ENCODE measurements at regions not wholly inside any gene's neighbourhood (a gene's known extent, or its start where the extent isn't known, plus 50 kb on each side); places are given as distances from the start of the nearest gene placed in this dataset.

DNA sequence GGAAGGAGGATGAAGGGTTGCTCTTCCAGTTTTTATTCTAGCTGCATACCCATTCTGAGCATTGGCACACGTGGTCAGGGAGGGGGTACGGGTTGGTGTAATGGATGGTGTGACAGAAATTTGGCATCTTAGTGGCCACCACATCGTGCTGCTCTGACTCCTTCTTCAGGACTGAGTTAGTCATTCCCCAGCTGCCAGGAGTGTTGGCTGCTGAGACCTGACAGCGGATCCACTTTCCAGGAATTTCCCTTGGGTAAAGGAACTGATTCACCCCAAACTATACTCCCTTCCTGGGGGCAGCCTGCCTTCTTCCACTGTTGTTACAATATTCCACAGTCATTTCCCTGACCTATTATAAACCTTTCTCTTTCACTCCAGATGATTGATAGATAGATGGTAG, 595.5 kb upstream of the KLHL1 start (continued):
- TF ChIP-seq, protein P1, sequence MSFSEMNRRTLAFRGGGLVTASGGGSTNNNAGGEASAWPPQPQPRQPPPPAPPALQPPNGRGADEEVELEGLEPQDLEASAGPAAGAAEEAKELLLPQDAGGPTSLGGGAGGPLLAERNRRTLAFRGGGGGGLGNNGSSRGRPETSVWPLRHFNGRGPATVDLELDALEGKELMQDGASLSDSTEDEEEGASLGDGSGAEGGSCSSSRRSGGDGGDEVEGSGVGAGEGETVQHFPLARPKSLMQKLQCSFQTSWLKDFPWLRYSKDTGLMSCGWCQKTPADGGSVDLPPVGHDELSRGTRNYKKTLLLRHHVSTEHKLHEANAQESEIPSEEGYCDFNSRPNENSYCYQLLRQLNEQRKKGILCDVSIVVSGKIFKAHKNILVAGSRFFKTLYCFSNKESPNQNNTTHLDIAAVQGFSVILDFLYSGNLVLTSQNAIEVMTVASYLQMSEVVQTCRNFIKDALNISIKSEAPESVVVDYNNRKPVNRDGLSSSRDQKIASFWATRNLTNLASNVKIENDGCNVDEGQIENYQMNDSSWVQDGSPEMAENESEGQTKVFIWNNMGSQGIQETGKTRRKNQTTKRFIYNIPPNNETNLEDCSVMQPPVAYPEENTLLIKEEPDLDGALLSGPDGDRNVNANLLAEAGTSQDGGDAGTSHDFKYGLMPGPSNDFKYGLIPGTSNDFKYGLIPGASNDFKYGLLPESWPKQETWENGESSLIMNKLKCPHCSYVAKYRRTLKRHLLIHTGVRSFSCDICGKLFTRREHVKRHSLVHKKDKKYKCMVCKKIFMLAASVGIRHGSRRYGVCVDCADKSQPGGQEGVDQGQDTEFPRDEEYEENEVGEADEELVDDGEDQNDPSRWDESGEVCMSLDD (tag by site-specific recombination; IDR thresholded peaks at IDR 0.05), result no peak
- TF ChIP-seq ZNF548 (tag by site-specific recombination; IDR thresholded peaks at IDR 0.05), result no peak
- TF ChIP-seq ZNF184 (tag by site-specific recombination; IDR thresholded peaks at IDR 0.05), result no peak
- TF ChIP-seq ZNF266 (tag by site-specific recombination; IDR thresholded peaks at IDR 0.05; ENCODE audit: low read depth), result no peak

DNA sequence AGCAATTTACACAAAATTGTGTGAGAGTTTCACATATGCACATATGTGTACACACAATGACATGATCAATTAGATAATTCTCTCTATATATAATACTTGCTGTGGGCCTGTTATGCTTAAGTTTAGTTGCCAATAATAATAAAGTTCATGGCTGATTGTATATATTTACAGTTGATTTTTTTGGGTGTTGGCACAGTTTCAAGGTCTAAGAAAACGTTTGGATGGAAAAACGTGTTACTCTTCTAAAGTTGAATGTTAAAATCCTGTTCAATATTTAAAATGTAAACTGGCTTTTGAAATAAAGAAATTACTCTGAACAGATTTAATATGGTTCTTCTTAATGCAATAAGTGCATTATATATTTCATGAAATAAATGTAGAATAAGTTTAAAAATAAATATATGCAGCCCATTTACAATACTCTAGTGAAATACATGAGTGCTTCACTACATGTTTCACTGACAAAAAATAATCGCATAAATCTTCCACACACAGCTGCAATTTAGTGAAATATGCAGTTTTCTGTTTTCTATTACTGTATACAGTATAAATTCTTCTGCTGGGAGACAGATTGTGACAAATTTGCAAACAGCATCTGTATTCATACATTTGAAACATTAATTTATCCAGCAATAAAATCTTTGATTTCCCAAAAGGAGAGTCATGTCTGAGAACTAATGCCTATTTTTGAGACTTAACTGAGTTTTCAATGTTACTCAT, 586.9 kb upstream of the KLHL1 start:
- ChIA-PET POLR2A (no interaction called here), CTCF (interaction anchor here (0.6 to 0.7 kb wide), 2 partner anchors 55 to 357 kb away, joined by 3 read pairs; no protein-coding TSS in a partner anchor)
- no peak overlapping the region for H3K27ac ChIP-seq (ENCODE audit: extremely low read depth, low read depth, low read length)
- H3K4me1 ChIP-seq (ENCODE audit: control insufficient read depth, insufficient read depth, low read length), result no peaks in the 10 kb centered on the region
- H3K36me3 ChIP-seq (ENCODE audit: control insufficient read depth in 2 of 2, insufficient read depth in 1 of 2, low read length in 2 of 2), result no peaks in the 10 kb centered on the region
- H3K4me3 ChIP-seq (ENCODE audit: low read depth, low read length), result no peak overlapping the region
- no peaks in the 10 kb centered on the region for H3K9me3 ChIP-seq (ENCODE audit: control insufficient read depth, insufficient read depth, low read depth, low read length)
- TF ChIP-seq ZNF707 (tag by site-specific recombination; IDR thresholded peaks at IDR 0.05) (no peak), ZFP3 (tag by site-specific recombination; IDR thresholded peaks at IDR 0.05; ENCODE audit: low read depth) (no peak), BCL11B (tag by site-specific recombination; IDR thresholded peaks at IDR 0.05; ENCODE audit: low read depth) (no peak), ZNF146 (tag by site-specific recombination; IDR thresholded peaks at IDR 0.05) (no peak), ZNF701 (tag by site-specific recombination; IDR thresholded peaks at IDR 0.05) (no peak), ZNF221 (tag by site-specific recombination; IDR thresholded peaks at IDR 0.05; ENCODE audit: borderline replicate concordance) (no peak), ZNF626 (tag by site-specific recombination; IDR thresholded peaks at IDR 0.05) (no peak), ZNF629 (tag by site-specific recombination; IDR thresholded peaks at IDR 0.05) (no peak), ZNF785 (tag by site-specific recombination; IDR thresholded peaks at IDR 0.05) (no peak), ZNF394 (tag by site-specific recombination; IDR thresholded peaks at IDR 0.05; ENCODE audit: borderline replicate concordance) (no peak), MEIS1 (CRISPR knock-in tag; IDR thresholded peaks at IDR 0.05; ENCODE audit: borderline replicate concordance) (no peak)
- TF ChIP-seq, protein P2, sequence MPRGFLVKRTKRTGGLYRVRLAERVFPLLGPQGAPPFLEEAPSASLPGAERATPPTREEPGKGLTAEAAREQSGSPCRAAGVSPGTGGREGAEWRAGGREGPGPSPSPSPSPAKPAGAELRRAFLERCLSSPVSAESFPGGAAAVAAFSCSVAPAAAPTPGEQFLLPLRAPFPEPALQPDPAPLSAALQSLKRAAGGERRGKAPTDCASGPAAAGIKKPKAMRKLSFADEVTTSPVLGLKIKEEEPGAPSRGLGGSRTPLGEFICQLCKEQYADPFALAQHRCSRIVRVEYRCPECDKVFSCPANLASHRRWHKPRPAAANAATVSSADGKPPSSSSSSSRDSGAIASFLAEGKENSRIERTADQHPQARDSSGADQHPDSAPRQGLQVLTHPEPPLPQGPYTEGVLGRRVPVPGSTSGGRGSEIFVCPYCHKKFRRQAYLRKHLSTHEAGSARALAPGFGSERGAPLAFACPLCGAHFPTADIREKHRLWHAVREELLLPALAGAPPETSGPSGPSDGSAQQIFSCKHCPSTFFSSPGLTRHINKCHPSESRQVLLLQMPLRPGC (tag by site-specific recombination; IDR thresholded peaks at IDR 0.05), result no peak
- TF ChIP-seq, protein P3, sequence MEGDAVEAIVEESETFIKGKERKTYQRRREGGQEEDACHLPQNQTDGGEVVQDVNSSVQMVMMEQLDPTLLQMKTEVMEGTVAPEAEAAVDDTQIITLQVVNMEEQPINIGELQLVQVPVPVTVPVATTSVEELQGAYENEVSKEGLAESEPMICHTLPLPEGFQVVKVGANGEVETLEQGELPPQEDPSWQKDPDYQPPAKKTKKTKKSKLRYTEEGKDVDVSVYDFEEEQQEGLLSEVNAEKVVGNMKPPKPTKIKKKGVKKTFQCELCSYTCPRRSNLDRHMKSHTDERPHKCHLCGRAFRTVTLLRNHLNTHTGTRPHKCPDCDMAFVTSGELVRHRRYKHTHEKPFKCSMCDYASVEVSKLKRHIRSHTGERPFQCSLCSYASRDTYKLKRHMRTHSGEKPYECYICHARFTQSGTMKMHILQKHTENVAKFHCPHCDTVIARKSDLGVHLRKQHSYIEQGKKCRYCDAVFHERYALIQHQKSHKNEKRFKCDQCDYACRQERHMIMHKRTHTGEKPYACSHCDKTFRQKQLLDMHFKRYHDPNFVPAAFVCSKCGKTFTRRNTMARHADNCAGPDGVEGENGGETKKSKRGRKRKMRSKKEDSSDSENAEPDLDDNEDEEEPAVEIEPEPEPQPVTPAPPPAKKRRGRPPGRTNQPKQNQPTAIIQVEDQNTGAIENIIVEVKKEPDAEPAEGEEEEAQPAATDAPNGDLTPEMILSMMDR (tag by site-specific recombination; IDR thresholded peaks at IDR 0.05), result no peak
- TF ChIP-seq, protein P4, sequence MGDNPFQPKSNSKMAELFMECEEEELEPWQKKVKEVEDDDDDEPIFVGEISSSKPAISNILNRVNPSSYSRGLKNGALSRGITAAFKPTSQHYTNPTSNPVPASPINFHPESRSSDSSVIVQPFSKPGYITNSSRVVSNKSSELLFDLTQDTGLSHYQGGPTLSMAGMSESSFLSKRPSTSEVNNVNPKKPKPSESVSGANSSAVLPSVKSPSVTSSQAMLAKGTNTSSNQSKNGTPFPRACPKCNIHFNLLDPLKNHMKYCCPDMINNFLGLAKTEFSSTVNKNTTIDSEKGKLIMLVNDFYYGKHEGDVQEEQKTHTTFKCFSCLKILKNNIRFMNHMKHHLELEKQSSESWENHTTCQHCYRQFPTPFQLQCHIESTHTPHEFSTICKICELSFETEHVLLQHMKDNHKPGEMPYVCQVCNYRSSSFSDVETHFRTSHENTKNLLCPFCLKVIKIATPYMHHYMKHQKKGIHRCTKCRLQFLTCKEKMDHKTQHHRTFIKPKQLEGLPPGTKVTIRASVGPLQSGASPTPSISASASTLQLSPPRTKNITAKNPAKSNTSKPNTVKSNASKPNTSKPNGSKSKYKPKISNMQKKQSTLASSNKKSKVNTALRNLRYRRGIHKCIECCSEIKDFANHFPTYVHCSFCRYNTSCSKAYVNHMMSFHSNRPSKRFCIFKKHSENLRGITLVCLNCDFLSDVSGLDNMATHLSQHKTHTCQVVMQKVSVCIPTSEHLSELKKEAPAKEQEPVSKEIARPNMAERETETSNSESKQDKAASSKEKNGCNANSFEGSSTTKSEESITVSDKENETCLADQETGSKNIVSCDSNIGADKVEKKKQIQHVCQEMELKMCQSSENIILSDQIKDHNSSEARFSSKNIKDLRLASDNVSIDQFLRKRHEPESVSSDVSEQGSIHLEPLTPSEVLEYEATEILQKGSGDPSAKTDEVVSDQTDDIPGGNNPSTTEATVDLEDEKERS (tag by site-specific recombination; IDR thresholded peaks at IDR 0.05), result no peak
- TF ChIP-seq, protein P5, sequence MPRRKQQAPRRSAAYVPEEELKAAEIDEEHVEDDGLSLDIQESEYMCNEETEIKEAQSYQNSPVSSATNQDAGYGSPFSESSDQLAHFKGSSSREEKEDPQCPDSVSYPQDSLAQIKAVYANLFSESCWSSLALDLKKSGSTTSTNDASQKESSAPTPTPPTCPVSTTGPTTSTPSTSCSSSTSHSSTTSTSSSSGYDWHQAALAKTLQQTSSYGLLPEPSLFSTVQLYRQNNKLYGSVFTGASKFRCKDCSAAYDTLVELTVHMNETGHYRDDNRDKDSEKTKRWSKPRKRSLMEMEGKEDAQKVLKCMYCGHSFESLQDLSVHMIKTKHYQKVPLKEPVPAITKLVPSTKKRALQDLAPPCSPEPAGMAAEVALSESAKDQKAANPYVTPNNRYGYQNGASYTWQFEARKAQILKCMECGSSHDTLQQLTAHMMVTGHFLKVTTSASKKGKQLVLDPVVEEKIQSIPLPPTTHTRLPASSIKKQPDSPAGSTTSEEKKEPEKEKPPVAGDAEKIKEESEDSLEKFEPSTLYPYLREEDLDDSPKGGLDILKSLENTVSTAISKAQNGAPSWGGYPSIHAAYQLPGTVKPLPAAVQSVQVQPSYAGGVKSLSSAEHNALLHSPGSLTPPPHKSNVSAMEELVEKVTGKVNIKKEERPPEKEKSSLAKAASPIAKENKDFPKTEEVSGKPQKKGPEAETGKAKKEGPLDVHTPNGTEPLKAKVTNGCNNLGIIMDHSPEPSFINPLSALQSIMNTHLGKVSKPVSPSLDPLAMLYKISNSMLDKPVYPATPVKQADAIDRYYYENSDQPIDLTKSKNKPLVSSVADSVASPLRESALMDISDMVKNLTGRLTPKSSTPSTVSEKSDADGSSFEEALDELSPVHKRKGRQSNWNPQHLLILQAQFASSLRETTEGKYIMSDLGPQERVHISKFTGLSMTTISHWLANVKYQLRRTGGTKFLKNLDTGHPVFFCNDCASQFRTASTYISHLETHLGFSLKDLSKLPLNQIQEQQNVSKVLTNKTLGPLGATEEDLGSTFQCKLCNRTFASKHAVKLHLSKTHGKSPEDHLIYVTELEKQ (tag by site-specific recombination; IDR thresholded peaks at IDR 0.05; ENCODE audit: borderline replicate concordance), result no peak

Data from HEK293 (cell line).